NCI-H1092 (cell line): ENCODE measurements at regions not wholly inside any gene's neighbourhood (a gene's known extent, or its start where the extent isn't known, plus 50 kb on each side); places are given as distances from the start of the nearest gene placed in this dataset.

ENCODE experiments used
- DNase-seq: peaks from one replicate; lab custom pipeline; 2025; lab: John Stamatoyannopoulos, UW

- DNase-seq: peak; percentile 24
Measured at GRCh38 chr1:18535391-18536210, 54.9 kb downstream of the KLHDC7A start.

- no peak for DNase-seq
Measured at GRCh38 chr1:18536356-18536755, 55.6 kb downstream of the KLHDC7A start.

- no peak for DNase-seq
Measured at GRCh38 chr1:18536915-18537314, 56.2 kb downstream of the KLHDC7A start.

GRCh38 chr1:18537386-18538306 is 56.9 kb downstream of the KLHDC7A start:
- no peak for DNase-seq

GRCh38 chr1:18539171-18539570 is 58.4 kb downstream of the KLHDC7A start:
- DNase-seq: no peak

GRCh38 chr1:18540136-18540765 is 59.5 kb downstream of the KLHDC7A start:
- no peak for DNase-seq

- no peak for DNase-seq
Measured at GRCh38 chr1:18541046-18541795, 60.5 kb downstream of the KLHDC7A start.

- DNase-seq: peak; percentile 42
Measured at GRCh38 chr1:18542351-18542750, 61.6 kb downstream of the KLHDC7A start.

GRCh38 chr1:18546026-18546425 is 65.3 kb downstream of the KLHDC7A start:
- DNase-seq: no peak

GRCh38 chr1:18547460-18547859 is 66.7 kb downstream of the KLHDC7A start:
- no peak for DNase-seq

- DNase-seq: no peak
Measured at GRCh38 chr1:18548643-18549042, 67.9 kb downstream of the KLHDC7A start.

- DNase-seq: no peak
Measured at GRCh38 chr1:18549106-18549505, 68.4 kb downstream of the KLHDC7A start.

- no peak for DNase-seq
Measured at GRCh38 chr1:18549906-18550305, 69.2 kb downstream of the KLHDC7A start.

- no peak for DNase-seq
Measured at GRCh38 chr1:18552631-18553030, 71.9 kb downstream of the KLHDC7A start.

GRCh38 chr1:18553388-18553787 is 72.7 kb downstream of the KLHDC7A start:
- DNase-seq: no peak

- no peak for DNase-seq
Measured at GRCh38 chr1:18554099-18554498, 73.4 kb downstream of the KLHDC7A start.

GRCh38 chr1:18554597-18554996 is 73.9 kb downstream of the KLHDC7A start:
- DNase-seq: no peak

GRCh38 chr1:18555036-18555435 is 74.3 kb downstream of the KLHDC7A start:
- DNase-seq: no peak

- DNase-seq: no peak
Measured at GRCh38 chr1:18556364-18556763, 74.3 kb upstream of the PAX7 start.

GRCh38 chr1:18557621-18558465 is 72.8 kb upstream of the PAX7 start:
- peak; percentile 42 for DNase-seq

GRCh38 chr1:18560692-18561091 is 70.0 kb upstream of the PAX7 start:
- DNase-seq: no peak
